ENCODE measurements at regions not wholly inside any gene's neighbourhood (a gene's known extent, or its start where the extent isn't known, plus 50 kb on each side); places are given as distances from the start of the nearest gene placed in this dataset.

DNA sequence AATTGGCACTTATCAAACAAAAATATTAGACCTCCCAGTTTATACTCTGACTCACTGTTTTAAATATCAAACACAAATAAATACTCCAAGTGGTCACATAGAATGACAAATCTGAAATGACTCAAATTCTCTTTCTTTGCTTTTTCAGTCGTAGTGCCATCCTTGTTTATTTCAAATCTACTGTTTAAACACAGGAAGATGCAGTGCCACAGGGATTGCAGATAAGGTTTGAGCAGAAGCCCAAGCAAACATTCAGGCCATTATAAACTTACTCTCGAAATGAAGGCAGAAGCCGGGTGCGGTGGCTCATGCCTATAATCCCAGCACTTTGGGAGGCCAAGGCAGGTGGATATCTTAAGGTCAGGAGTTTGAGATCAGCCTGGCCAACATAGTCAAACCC, 255.4 kb upstream of the PLXNA2 start:
- H2AFZ ChIP-seq (ENCODE audit: low read length), result no peak overlapping the region
- DNase-seq, result no peak
- H4K20me1 ChIP-seq (ENCODE audit: insufficient read depth, low read length), result no peaks in the 10 kb centered on the region
- no peaks in the 10 kb centered on the region for H3K9me3 ChIP-seq (replicated peaks; ENCODE audit: insufficient read depth, low read length)
- H3K79me2 ChIP-seq (ENCODE audit: low read length), result no peaks in the 10 kb centered on the region
- H3F3A ChIP-seq (ENCODE audit: insufficient read depth, low read length), result no peaks in the 10 kb centered on the region
- no peak for TF ChIP-seq EZH2 (optimal IDR thresholded peaks at IDR 0.05; ENCODE audit: low read depth, low read length)
- TF ChIP-seq EZH2phosphoT487 (IDR thresholded peaks at IDR 0.05; ENCODE audit: low read length), result no peak
- no peaks in the 10 kb centered on the region for H3K4me1 ChIP-seq (ENCODE audit: low read length)
- H3K27ac ChIP-seq (ENCODE audit: low read length), result no peak overlapping the region
- H3K36me3 ChIP-seq (replicated peaks; ENCODE audit: insufficient read depth, low read length), result no peaks in the 10 kb centered on the region
- H3K4me3 ChIP-seq (ENCODE audit: low read length), result no peak overlapping the region
- no peak overlapping the region for H3K4me2 ChIP-seq (ENCODE audit: low read depth, low read length)
- H3K9ac ChIP-seq (ENCODE audit: low read length), result no peak overlapping the region
- H3K27me3 ChIP-seq (replicated peaks; ENCODE audit: insufficient read depth, low read length), result no peaks in the 10 kb centered on the region
- H3K9me2 ChIP-seq (replicated peaks; ENCODE audit: insufficient read depth, low read length), result no peaks in the 10 kb centered on the region

DNA sequence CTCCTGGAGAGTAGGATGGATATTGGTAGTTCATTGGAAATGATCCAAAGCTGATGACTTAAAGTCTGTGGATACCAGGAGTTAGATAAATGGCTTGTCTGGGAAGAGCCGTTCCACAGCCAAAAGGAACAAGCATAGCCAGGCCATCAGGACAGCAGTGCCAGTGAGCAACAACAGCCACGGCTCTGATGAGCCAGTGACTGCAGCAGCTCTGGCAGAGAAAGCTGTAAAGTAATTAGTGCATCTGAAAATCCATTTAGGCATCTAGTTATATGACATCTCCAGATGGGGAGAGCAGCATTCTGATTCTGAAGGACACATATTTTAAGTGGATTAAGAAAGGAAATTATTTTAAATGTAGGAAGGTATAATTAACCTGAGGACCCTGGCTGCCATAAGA, 256.2 kb upstream of the PLXNA2 start:
- TF ChIP-seq EZH2 (optimal IDR thresholded peaks at IDR 0.05; ENCODE audit: low read depth, low read length) (no peak), EZH2phosphoT487 (IDR thresholded peaks at IDR 0.05; ENCODE audit: low read length) (no peak)
- TF ChIP-seq, protein P1, sequence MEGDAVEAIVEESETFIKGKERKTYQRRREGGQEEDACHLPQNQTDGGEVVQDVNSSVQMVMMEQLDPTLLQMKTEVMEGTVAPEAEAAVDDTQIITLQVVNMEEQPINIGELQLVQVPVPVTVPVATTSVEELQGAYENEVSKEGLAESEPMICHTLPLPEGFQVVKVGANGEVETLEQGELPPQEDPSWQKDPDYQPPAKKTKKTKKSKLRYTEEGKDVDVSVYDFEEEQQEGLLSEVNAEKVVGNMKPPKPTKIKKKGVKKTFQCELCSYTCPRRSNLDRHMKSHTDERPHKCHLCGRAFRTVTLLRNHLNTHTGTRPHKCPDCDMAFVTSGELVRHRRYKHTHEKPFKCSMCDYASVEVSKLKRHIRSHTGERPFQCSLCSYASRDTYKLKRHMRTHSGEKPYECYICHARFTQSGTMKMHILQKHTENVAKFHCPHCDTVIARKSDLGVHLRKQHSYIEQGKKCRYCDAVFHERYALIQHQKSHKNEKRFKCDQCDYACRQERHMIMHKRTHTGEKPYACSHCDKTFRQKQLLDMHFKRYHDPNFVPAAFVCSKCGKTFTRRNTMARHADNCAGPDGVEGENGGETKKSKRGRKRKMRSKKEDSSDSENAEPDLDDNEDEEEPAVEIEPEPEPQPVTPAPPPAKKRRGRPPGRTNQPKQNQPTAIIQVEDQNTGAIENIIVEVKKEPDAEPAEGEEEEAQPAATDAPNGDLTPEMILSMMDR (IDR thresholded peaks at IDR 0.05; ENCODE audit: low read length), result no peak
- DNase-seq, result no peak
- Histone ChIP-seq H3K9me3 (replicated peaks; ENCODE audit: insufficient read depth, low read length) (no peaks in the 10 kb centered on the region), H3K36me3 (replicated peaks; ENCODE audit: insufficient read depth, low read length) (no peaks in the 10 kb centered on the region), H2AFZ (ENCODE audit: low read length) (no peak overlapping the region), H3F3A (ENCODE audit: insufficient read depth, low read length) (no peaks in the 10 kb centered on the region), H3K9me2 (replicated peaks; ENCODE audit: insufficient read depth, low read length) (no peaks in the 10 kb centered on the region), H3K9ac (ENCODE audit: low read length) (no peak overlapping the region), H3K4me3 (ENCODE audit: low read length) (no peak overlapping the region), H3K4me2 (ENCODE audit: low read depth, low read length) (no peak overlapping the region), H3K79me2 (ENCODE audit: low read length) (no peaks in the 10 kb centered on the region), H4K20me1 (ENCODE audit: insufficient read depth, low read length) (no peaks in the 10 kb centered on the region), H3K27ac (ENCODE audit: low read length) (no peak overlapping the region), H3K4me1 (ENCODE audit: low read length) (no peaks in the 10 kb centered on the region), H3K27me3 (replicated peaks; ENCODE audit: insufficient read depth, low read length) (no peaks in the 10 kb centered on the region)

DNA sequence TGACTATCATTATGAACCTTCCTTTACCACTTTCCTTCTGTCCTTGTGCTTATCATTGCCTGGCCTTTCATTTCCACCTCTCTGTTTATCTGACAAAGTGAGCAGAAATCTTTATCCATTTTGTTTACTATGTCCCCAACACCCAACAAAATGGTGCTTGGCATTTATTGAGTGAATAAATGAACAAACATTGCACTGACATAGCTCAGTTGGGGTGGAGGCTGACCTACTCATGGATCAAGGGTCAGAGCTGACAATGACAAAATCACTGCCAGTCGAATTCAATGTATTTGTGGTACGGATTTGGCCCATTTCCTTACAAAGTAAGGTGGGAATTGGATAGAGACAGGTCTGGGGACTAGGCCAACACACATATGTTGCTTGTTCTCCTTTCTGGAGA, 257.4 kb upstream of the PLXNA2 start:
- no peaks in the 10 kb centered on the region for H3K9me2 ChIP-seq (replicated peaks; ENCODE audit: insufficient read depth, low read length)
- TF ChIP-seq EZH2phosphoT487 (IDR thresholded peaks at IDR 0.05; ENCODE audit: low read length) (no peak), EZH2 (optimal IDR thresholded peaks at IDR 0.05; ENCODE audit: low read depth, low read length) (no peak)
- TF ChIP-seq, protein P1 (IDR thresholded peaks at IDR 0.05; ENCODE audit: low read length), result no peak
- H3K27ac ChIP-seq (ENCODE audit: low read length), result no peak overlapping the region
- H3K4me3 ChIP-seq (ENCODE audit: low read length), result no peak overlapping the region
- H3K9me3 ChIP-seq (replicated peaks; ENCODE audit: insufficient read depth, low read length), result no peaks in the 10 kb centered on the region
- no peaks in the 10 kb centered on the region for H3K79me2 ChIP-seq (ENCODE audit: low read length)
- H3K9ac ChIP-seq (ENCODE audit: low read length), result no peak overlapping the region
- no peaks in the 10 kb centered on the region for H3F3A ChIP-seq (ENCODE audit: insufficient read depth, low read length)
- no peak overlapping the region for H2AFZ ChIP-seq (ENCODE audit: low read length)
- H3K4me1 ChIP-seq (ENCODE audit: low read length), result no peaks in the 10 kb centered on the region
- no peaks in the 10 kb centered on the region for H4K20me1 ChIP-seq (ENCODE audit: insufficient read depth, low read length)
- H3K36me3 ChIP-seq (replicated peaks; ENCODE audit: insufficient read depth, low read length), result no peaks in the 10 kb centered on the region
- no peak for DNase-seq
- no peaks in the 10 kb centered on the region for H3K27me3 ChIP-seq (replicated peaks; ENCODE audit: insufficient read depth, low read length)
- no peak overlapping the region for H3K4me2 ChIP-seq (ENCODE audit: low read depth, low read length)

DNA sequence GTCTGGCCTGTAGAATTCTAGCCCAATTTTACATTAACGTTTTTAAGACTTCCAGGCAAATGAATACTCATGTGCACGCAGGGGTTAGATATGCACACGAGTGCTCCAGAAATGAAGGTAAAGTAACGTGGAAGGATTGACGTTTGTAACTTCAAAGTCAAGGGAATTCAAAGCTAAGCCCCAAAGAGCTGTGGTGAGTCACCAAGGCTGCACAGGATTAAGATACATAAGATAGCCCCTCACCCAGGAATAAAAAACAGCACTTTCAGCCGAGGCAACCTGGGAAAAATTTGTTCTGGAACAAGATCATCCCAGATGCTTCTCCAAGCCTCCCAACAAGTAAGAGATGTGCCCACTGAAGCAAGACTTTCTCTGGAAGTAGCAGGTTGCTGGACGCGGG, 259.6 kb upstream of the PLXNA2 start:
- Histone ChIP-seq H3K4me1 (ENCODE audit: low read length) (no peaks in the 10 kb centered on the region), H3K4me3 (ENCODE audit: low read length) (no peak overlapping the region), H3K27ac (ENCODE audit: low read length) (no peak overlapping the region), H3F3A (ENCODE audit: insufficient read depth, low read length) (no peaks in the 10 kb centered on the region), H3K27me3 (replicated peaks; ENCODE audit: insufficient read depth, low read length) (no peaks in the 10 kb centered on the region), H2AFZ (ENCODE audit: low read length) (no peak overlapping the region), H3K9me2 (replicated peaks; ENCODE audit: insufficient read depth, low read length) (no peaks in the 10 kb centered on the region), H3K9ac (ENCODE audit: low read length) (no peak overlapping the region), H3K79me2 (ENCODE audit: low read length) (no peaks in the 10 kb centered on the region), H3K4me2 (ENCODE audit: low read depth, low read length) (no peak overlapping the region), H3K9me3 (replicated peaks; ENCODE audit: insufficient read depth, low read length) (no peaks in the 10 kb centered on the region), H4K20me1 (ENCODE audit: insufficient read depth, low read length) (no peaks in the 10 kb centered on the region), H3K36me3 (replicated peaks; ENCODE audit: insufficient read depth, low read length) (no peaks in the 10 kb centered on the region)
- no peak for TF ChIP-seq EZH2 (optimal IDR thresholded peaks at IDR 0.05; ENCODE audit: low read depth, low read length)
- TF ChIP-seq EZH2phosphoT487 (IDR thresholded peaks at IDR 0.05; ENCODE audit: low read length), result no peak
- TF ChIP-seq, protein P1 (IDR thresholded peaks at IDR 0.05; ENCODE audit: low read length), result no peak
- no peak for DNase-seq

Data from MM.1S (cell line).